MM.1S (cell line): ENCODE measurements at regions not wholly inside any gene's neighbourhood (a gene's known extent, or its start where the extent isn't known, plus 50 kb on each side); places are given as distances from the start of the nearest gene placed in this dataset.

Experiments used
- CTCF ChIP-seq: fragments of 300-600 bp; sonication (generic); IDR thresholded peaks from 2 replicates; pipeline ENCODE4 v1.5.1; 2016; ENCODE audit warnings: antibody characterized with exemption, low read length, mixed read lengths
- EZH2phosphoT487 ChIP-seq: fragments of 300-600 bp; sonication (generic); IDR thresholded peaks from 2 replicates; pipeline ENCODE4 v1.6.1; 2018; ENCODE audit warnings: antibody characterized with exemption, low read length

GRCh38 chrX:39731330-39731667 is 366.5 kb downstream of the BCOR start:
- TF ChIP-seq CTCF (no peak), EZH2phosphoT487 (no peak)
